ENCODE measurements at regions not wholly inside any gene's neighbourhood (a gene's known extent, or its start where the extent isn't known, plus 50 kb on each side); places are given as distances from the start of the nearest gene placed in this dataset.
"Not testable (repeated sequence)": the region's sequence is repeated elsewhere in the genome, so short reads cannot be mapped to it uniquely, and the experiment has no call there.

- H3K27me3 Mint-ChIP-seq; H3K4me3 Mint-ChIP-seq; H3K4me1 Mint-ChIP-seq; DNase-seq; ATAC-seq (ENCODE audit: low read depth); H3K36me3 Mint-ChIP-seq; H3K9me3 Mint-ChIP-seq; H3K27ac Mint-ChIP-seq; POLR2A ChIA-PET: not testable (repeated sequence)
These were observed 238.1 kb downstream of the GOLGA6L6 start for GRCh38 chr15:20303248-20304171.

- H3K27ac Mint-ChIP-seq; ATAC-seq (ENCODE audit: low read depth); H3K27me3 Mint-ChIP-seq; DNase-seq; H3K4me3 Mint-ChIP-seq; POLR2A ChIA-PET; H3K36me3 Mint-ChIP-seq; H3K4me1 Mint-ChIP-seq; H3K9me3 Mint-ChIP-seq: not testable (repeated sequence)
These were observed 239.2 kb downstream of the GOLGA6L6 start for GRCh38 chr15:20302141-20303069.

- H3K4me3 Mint-ChIP-seq; DNase-seq; H3K36me3 Mint-ChIP-seq; H3K27ac Mint-ChIP-seq; H3K9me3 Mint-ChIP-seq; H3K4me1 Mint-ChIP-seq; H3K27me3 Mint-ChIP-seq; ATAC-seq (ENCODE audit: low read depth); POLR2A ChIA-PET: not testable (repeated sequence)
These were observed 240.0 kb downstream of the GOLGA6L6 start for GRCh38 chr15:20301471-20302081.

GRCh38 chr15:20301041-20301390, 240.6 kb downstream of the GOLGA6L6 start:
- ATAC-seq (ENCODE audit: low read depth); H3K4me1 Mint-ChIP-seq; H3K27me3 Mint-ChIP-seq; H3K27ac Mint-ChIP-seq; POLR2A ChIA-PET; H3K4me3 Mint-ChIP-seq; H3K9me3 Mint-ChIP-seq; H3K36me3 Mint-ChIP-seq; DNase-seq: not testable (repeated sequence)

GRCh38 chr15:20300351-20301040, 241.1 kb downstream of the GOLGA6L6 start:
- H3K27ac Mint-ChIP-seq; H3K9me3 Mint-ChIP-seq; DNase-seq; H3K36me3 Mint-ChIP-seq; H3K4me3 Mint-ChIP-seq; ATAC-seq (ENCODE audit: low read depth); H3K27me3 Mint-ChIP-seq; H3K4me1 Mint-ChIP-seq; POLR2A ChIA-PET: not testable (repeated sequence)

- ATAC-seq (ENCODE audit: low read depth); H3K4me3 Mint-ChIP-seq; H3K4me1 Mint-ChIP-seq; H3K27me3 Mint-ChIP-seq; H3K36me3 Mint-ChIP-seq; H3K27ac Mint-ChIP-seq; POLR2A ChIA-PET; DNase-seq; H3K9me3 Mint-ChIP-seq: not testable (repeated sequence)
These were observed 243.9 kb downstream of the GOLGA6L6 start for GRCh38 chr15:20297603-20298123.

- H3K27ac Mint-ChIP-seq; H3K4me1 Mint-ChIP-seq; POLR2A ChIA-PET; H3K9me3 Mint-ChIP-seq; H3K27me3 Mint-ChIP-seq; DNase-seq; ATAC-seq (ENCODE audit: low read depth); H3K4me3 Mint-ChIP-seq; H3K36me3 Mint-ChIP-seq: not testable (repeated sequence)
These were observed 245.3 kb downstream of the GOLGA6L6 start for GRCh38 chr15:20296261-20296660.

GRCh38 chr15:20295238-20295811, 246.3 kb downstream of the GOLGA6L6 start:
- DNase-seq (no peak), ATAC-seq (ENCODE audit: low read depth) (no peak)
- Mint-ChIP-seq H3K27ac (no peak overlapping the region), H3K36me3 (no peaks in the 10 kb centered on the region), H3K9me3 (no peaks in the 10 kb centered on the region), H3K27me3 (no peaks in the 10 kb centered on the region), H3K4me1 (no peaks in the 10 kb centered on the region), H3K4me3 (no peak overlapping the region)
- POLR2A ChIA-PET = no interaction called here

GRCh38 chr15:20294651-20295237, 246.9 kb downstream of the GOLGA6L6 start:
- Mint-ChIP-seq H3K4me3 (no peak overlapping the region), H3K36me3 (no peaks in the 10 kb centered on the region), H3K9me3 (no peaks in the 10 kb centered on the region), H3K27ac (no peak overlapping the region), H3K4me1 (no peaks in the 10 kb centered on the region), H3K27me3 (no peaks in the 10 kb centered on the region)
- POLR2A ChIA-PET = no interaction called here
- ATAC-seq (ENCODE audit: low read depth) = no peak
- no peak for DNase-seq

- H3K36me3 Mint-ChIP-seq; H3K4me1 Mint-ChIP-seq; DNase-seq; H3K4me3 Mint-ChIP-seq; ATAC-seq (ENCODE audit: low read depth); H3K27ac Mint-ChIP-seq; H3K27me3 Mint-ChIP-seq; POLR2A ChIA-PET; H3K9me3 Mint-ChIP-seq: not testable (repeated sequence)
These were observed 249.1 kb downstream of the GOLGA6L6 start for GRCh38 chr15:20292422-20293005.

- POLR2A ChIA-PET; H3K4me3 Mint-ChIP-seq; H3K27me3 Mint-ChIP-seq; DNase-seq; H3K4me1 Mint-ChIP-seq; H3K36me3 Mint-ChIP-seq; H3K27ac Mint-ChIP-seq; H3K9me3 Mint-ChIP-seq; ATAC-seq (ENCODE audit: low read depth): not testable (repeated sequence)
These were observed 250.0 kb downstream of the GOLGA6L6 start for GRCh38 chr15:20291616-20292015.

- ATAC-seq (ENCODE audit: low read depth); H3K27me3 Mint-ChIP-seq; DNase-seq; H3K36me3 Mint-ChIP-seq; H3K4me3 Mint-ChIP-seq; POLR2A ChIA-PET; H3K4me1 Mint-ChIP-seq; H3K9me3 Mint-ChIP-seq; H3K27ac Mint-ChIP-seq: not testable (repeated sequence)
These were observed 251.0 kb downstream of the GOLGA6L6 start for GRCh38 chr15:20290606-20291005.

Data from activated naive CD8-positive, alpha-beta T cell treated with anti-CD3 and anti-CD28 coated beads, Interleukin-2, amount 10 ng/mL, durations not matched to agents 7 days and 5 days (primary cell).